GM23338 (cell line): ENCODE measurements at regions not wholly inside any gene's neighbourhood (a gene's known extent, or its start where the extent isn't known, plus 50 kb on each side); places are given as distances from the start of the nearest gene placed in this dataset.

Source experiments
- ATAC-seq: fragments of 200-7000 bp; cut with Tn5 transposase; 3 replicates; pipeline ENCODE4 v1.9.1; 2020
- DNase-seq: peaks from one replicate; pipeline ENCODE4 v3.0.0-alpha.2; 2015; ENCODE audit warnings: low spot score
- H2AFZ ChIP-seq: fragments of 200-600 bp; sonication (generic); 2 replicates; pipeline ENCODE4 v1.8.0; 2016; ENCODE audit warnings: antibody characterized with exemption, mild to moderate bottlenecking, moderate library complexity
- H3F3A ChIP-seq: fragments of 200-600 bp; sonication (generic); replicated peaks from 2 replicates; pipeline ENCODE4 v1.8.0; 2017; ENCODE audit warnings: antibody characterized with exemption, mixed run types, low read depth
- H3K27ac ChIP-seq: fragments of 200-600 bp; sonication (generic); 2 replicates; pipeline ENCODE4 v1.6.1; 2016; ENCODE audit warnings: low read depth
- H3K27me3 ChIP-seq: fragments of 200-600 bp; sonication (generic); 2 replicates; pipeline ENCODE4 v1.8.0; 2016; ENCODE audit warnings: mild to moderate bottlenecking, mixed run types, moderate library complexity; ENCODE audit not compliant: insufficient read depth
- H3K36me3 ChIP-seq: fragments of 200-600 bp; sonication (generic); 2 replicates; pipeline ENCODE4 v1.8.0; 2016; ENCODE audit warnings: mild to moderate bottlenecking; ENCODE audit not compliant: insufficient read depth
- H3K4me1 ChIP-seq: fragments of 200-600 bp; sonication (generic); 2 replicates; pipeline ENCODE4 v1.8.0; 2016; ENCODE audit warnings: mild to moderate bottlenecking, moderate library complexity; ENCODE audit not compliant: insufficient read depth
- H3K4me2 ChIP-seq: fragments of 200-600 bp; sonication (generic); 2 replicates; pipeline ENCODE4 v1.7.1; 2017; ENCODE audit warnings: mixed run types
- H3K4me3 ChIP-seq: fragments of 200-600 bp; sonication (generic); 2 replicates; pipeline ENCODE4 v1.6.1; 2016; ENCODE audit warnings: mixed run types
- H3K79me2 ChIP-seq: fragments of 200-600 bp; sonication (generic); replicated peaks from 2 replicates; pipeline ENCODE4 v1.8.0; 2017; ENCODE audit warnings: mild to moderate bottlenecking; ENCODE audit not compliant: insufficient read depth
- H3K9me2 ChIP-seq: fragments of 200-600 bp; sonication (generic); 2 replicates; pipeline ENCODE4 v1.8.0; 2017; ENCODE audit not compliant: insufficient read depth
- H4K20me1 ChIP-seq: fragments of 200-600 bp; sonication (generic); replicated peaks from 2 replicates; pipeline ENCODE4 v1.8.0; 2017; ENCODE audit warnings: mild to moderate bottlenecking; ENCODE audit not compliant: insufficient read depth
- H3K27ac Mint-ChIP-seq: 2 replicates; pipeline ENCODE4 v1.8.0; 2020; ENCODE audit warnings: inconsistent platforms, mild to moderate bottlenecking, moderate library complexity, mixed read lengths
- H3K27me3 Mint-ChIP-seq: 3 replicates; pipeline ENCODE4 v1.8.0; 2022; ENCODE audit warnings: low read depth, mild to moderate bottlenecking, moderate library complexity, mixed read lengths, inconsistent platforms; ENCODE audit not compliant: insufficient read depth, poor library complexity
- H3K36me3 Mint-ChIP-seq: 3 replicates; pipeline ENCODE4 v1.8.0; 2021; ENCODE audit warnings: low read depth, mild to moderate bottlenecking, inconsistent platforms, moderate library complexity, mixed read lengths
- H3K4me1 Mint-ChIP-seq: 3 replicates; pipeline ENCODE4 v1.8.0; 2020; ENCODE audit warnings: mild to moderate bottlenecking, inconsistent platforms, mixed read lengths
- H3K4me3 Mint-ChIP-seq: 3 replicates; pipeline ENCODE4 v1.8.0; 2021; ENCODE audit warnings: moderate library complexity, mild to moderate bottlenecking, inconsistent platforms, mixed read lengths
- H3K9me3 Mint-ChIP-seq: 3 replicates; pipeline ENCODE4 v1.8.0; 2020; ENCODE audit warnings: moderate library complexity, mild to moderate bottlenecking, inconsistent platforms, mixed read lengths
- CREB1 ChIP-seq: fragments of 250-450 bp; sonication (Bioruptor Pico); IDR thresholded peaks from 2 replicates; pipeline ENCODE4 v1.5.0; 2020; ENCODE audit warnings: low read depth, mild to moderate bottlenecking, moderate library complexity
- EZH2 ChIP-seq: fragments of 200-600 bp; sonication (generic); IDR thresholded peaks from one replicate; pipeline ENCODE4 v1.8.0; 2017; ENCODE audit warnings: antibody characterized with exemption, mild to moderate bottlenecking, low read depth; ENCODE audit not compliant: unreplicated experiment
- JUNB ChIP-seq: IDR thresholded peaks from one replicate; pipeline ENCODE4 v1.6.1; 2016; ENCODE audit warnings: antibody characterized with exemption; ENCODE audit not compliant: unreplicated experiment
- POLR2AphosphoS5 ChIP-seq: IDR thresholded peaks from 2 replicates; pipeline ENCODE4 v1.6.1; 2016; ENCODE audit warnings: antibody characterized with exemption, low read depth
- ZNF114 ChIP-seq: fragments of 250-450 bp; sonication (Bioruptor Pico); IDR thresholded peaks from 2 replicates; pipeline ENCODE4 v1.5.0; 2020; ENCODE audit warnings: mild to moderate bottlenecking, moderate library complexity
- TF ChIP-seq, protein P1 (sequence below): fragments of 250-450 bp; sonication (Bioruptor Pico); IDR thresholded peaks from 2 replicates; pipeline ENCODE4 v1.5.0; 2020; ENCODE audit warnings: mild to moderate bottlenecking, moderate library complexity
- TF ChIP-seq, protein P2 (sequence below): IDR thresholded peaks from one replicate; pipeline ENCODE4 v1.6.1; 2018; ENCODE audit warnings: antibody characterized with exemption; ENCODE audit not compliant: unreplicated experiment
- TF ChIP-seq, protein P3 (sequence below), 2 experiments: fragments of 200-600 bp in 1 of 2; sonication (generic) in 1 of 2; conservative IDR thresholded peaks; 2 replicates each; pipeline versions ENCODE4 v1.5.1 to v1.6.1; 2016 to 2017; ENCODE audit warnings: antibody characterized with exemption in 2 of 2, low read depth in 2 of 2, mild to moderate bottlenecking in 2 of 2, moderate library complexity in 1 of 2
- TF ChIP-seq, protein P4 (sequence below): IDR thresholded peaks from 2 replicates; pipeline ENCODE4 v1.6.1; 2016; ENCODE audit warnings: antibody characterized with exemption

DNA sequence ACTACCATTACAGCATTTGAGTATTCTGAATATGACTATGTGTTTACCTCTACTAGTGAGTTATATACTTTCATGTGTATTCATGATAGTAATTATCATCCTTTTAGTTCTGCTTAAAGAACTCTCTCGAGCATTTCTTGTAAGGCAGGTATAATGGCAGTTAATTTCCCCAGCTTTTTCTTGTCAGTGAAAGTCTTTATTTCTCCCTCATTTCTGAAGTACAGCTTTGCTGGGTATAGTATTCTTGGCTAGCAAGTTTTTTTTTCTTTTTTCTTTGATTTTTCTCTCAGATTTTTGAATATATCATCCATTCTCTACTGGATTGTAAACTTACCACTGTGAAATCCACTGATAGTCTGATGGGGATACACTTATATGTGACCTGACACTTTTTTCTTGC lies 165.9 kb upstream of the ARHGAP5 start:
- no peak for TF ChIP-seq ZNF114 (CRISPR knock-in tag)
- TF ChIP-seq, protein P1, sequence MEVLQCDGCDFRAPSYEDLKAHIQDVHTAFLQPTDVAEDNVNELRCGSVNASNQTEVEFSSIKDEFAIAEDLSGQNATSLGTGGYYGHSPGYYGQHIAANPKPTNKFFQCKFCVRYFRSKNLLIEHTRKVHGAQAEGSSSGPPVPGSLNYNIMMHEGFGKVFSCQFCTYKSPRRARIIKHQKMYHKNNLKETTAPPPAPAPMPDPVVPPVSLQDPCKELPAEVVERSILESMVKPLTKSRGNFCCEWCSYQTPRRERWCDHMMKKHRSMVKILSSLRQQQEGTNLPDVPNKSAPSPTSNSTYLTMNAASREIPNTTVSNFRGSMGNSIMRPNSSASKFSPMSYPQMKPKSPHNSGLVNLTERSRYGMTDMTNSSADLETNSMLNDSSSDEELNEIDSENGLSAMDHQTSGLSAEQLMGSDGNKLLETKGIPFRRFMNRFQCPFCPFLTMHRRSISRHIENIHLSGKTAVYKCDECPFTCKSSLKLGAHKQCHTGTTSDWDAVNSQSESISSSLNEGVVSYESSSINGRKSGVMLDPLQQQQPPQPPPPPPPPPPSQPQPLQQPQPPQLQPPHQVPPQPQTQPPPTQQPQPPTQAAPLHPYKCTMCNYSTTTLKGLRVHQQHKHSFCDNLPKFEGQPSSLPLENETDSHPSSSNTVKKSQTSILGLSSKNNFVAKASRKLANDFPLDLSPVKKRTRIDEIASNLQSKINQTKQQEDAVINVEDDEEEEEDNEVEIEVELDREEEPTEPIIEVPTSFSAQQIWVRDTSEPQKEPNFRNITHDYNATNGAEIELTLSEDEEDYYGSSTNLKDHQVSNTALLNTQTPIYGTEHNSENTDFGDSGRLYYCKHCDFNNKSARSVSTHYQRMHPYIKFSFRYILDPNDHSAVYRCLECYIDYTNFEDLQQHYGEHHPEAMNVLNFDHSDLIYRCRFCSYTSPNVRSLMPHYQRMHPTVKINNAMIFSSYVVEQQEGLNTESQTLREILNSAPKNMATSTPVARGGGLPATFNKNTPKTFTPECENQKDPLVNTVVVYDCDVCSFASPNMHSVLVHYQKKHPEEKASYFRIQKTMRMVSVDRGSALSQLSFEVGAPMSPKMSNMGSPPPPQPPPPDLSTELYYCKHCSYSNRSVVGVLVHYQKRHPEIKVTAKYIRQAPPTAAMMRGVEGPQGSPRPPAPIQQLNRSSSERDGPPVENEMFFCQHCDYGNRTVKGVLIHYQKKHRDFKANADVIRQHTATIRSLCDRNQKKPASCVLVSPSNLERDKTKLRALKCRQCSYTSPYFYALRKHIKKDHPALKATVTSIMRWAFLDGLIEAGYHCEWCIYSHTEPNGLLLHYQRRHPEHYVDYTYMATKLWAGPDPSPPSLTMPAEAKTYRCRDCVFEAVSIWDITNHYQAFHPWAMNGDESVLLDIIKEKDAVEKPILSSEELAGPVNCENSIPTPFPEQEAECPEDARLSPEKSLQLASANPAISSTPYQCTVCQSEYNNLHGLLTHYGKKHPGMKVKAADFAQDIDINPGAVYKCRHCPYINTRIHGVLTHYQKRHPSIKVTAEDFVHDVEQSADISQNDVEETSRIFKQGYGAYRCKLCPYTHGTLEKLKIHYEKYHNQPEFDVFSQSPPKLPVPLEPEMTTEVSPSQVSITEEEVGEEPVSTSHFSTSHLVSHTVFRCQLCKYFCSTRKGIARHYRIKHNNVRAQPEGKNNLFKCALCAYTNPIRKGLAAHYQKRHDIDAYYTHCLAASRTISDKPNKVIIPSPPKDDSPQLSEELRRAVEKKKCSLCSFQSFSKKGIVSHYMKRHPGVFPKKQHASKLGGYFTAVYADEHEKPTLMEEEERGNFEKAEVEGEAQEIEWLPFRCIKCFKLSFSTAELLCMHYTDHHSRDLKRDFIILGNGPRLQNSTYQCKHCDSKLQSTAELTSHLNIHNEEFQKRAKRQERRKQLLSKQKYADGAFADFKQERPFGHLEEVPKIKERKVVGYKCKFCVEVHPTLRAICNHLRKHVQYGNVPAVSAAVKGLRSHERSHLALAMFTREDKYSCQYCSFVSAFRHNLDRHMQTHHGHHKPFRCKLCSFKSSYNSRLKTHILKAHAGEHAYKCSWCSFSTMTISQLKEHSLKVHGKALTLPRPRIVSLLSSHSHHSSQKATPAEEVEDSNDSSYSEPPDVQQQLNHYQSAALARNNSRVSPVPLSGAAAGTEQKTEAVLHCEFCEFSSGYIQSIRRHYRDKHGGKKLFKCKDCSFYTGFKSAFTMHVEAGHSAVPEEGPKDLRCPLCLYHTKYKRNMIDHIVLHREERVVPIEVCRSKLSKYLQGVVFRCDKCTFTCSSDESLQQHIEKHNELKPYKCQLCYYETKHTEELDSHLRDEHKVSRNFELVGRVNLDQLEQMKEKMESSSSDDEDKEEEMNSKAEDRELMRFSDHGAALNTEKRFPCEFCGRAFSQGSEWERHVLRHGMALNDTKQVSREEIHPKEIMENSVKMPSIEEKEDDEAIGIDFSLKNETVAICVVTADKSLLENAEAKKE (CRISPR knock-in tag): no peak
- H3K9me3 Mint-ChIP-seq: peaks cover 21% of the 10 kb centered on the region
- Histone ChIP-seq H3K9me2 (no peaks in the 10 kb centered on the region), H3K27ac (no peak overlapping the region), H3K79me2 (no peaks in the 10 kb centered on the region), H2AFZ (no peak overlapping the region), H3F3A (no peaks in the 10 kb centered on the region), H3K27me3 (no peaks in the 10 kb centered on the region), H3K36me3 (no peaks in the 10 kb centered on the region), H3K4me3 (no peak overlapping the region), H3K4me1 (no peaks in the 10 kb centered on the region), H3K4me2 (no peak overlapping the region), H4K20me1 (no peaks in the 10 kb centered on the region)
- DNase-seq (no peak), ATAC-seq (no peak)
- H3K36me3 Mint-ChIP-seq: peaks cover 16% of the 10 kb centered on the region; the same call in 2 of the 3 replicates
- H3K27me3 Mint-ChIP-seq: no peaks in the 10 kb centered on the region
- no peak overlapping the region for H3K27ac Mint-ChIP-seq
- no peaks in the 10 kb centered on the region for H3K4me1 Mint-ChIP-seq
- H3K4me3 Mint-ChIP-seq: no peak overlapping the region

DNA sequence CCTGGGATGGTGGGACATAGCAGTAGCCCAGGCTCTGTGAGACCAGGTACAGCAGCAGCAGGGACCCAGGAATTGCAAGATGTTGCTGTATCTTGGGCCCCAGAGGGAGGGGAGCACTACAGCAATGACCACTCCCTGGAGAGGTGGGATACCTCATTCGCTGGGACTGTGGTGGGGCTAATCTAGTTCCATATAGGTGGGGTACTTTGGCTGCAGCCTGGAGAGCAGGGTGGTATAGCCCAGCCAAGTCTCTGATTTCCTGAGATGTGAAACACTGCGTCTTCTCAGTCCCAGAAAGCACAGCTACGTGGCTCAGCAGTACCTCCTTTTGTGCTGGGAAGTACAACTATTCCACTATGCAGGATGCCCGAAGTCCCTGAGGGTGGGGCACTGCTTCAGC lies 163.7 kb upstream of the ARHGAP5 start:
- H2AFZ ChIP-seq: no peak overlapping the region
- no peak for ATAC-seq
- H3K27ac Mint-ChIP-seq: no peak overlapping the region
- no peaks in the 10 kb centered on the region for H3K27me3 ChIP-seq
- H3F3A ChIP-seq: no peaks in the 10 kb centered on the region
- H4K20me1 ChIP-seq: no peaks in the 10 kb centered on the region
- peaks cover 16% of the 10 kb centered on the region; the same call in 2 of the 3 replicates for H3K36me3 Mint-ChIP-seq
- H3K9me2 ChIP-seq: no peaks in the 10 kb centered on the region; the same call in 1 of the 2 replicates
- H3K27ac ChIP-seq: no peak overlapping the region
- no peak for DNase-seq
- H3K4me2 ChIP-seq: no peak overlapping the region
- H3K4me1 Mint-ChIP-seq: no peaks in the 10 kb centered on the region
- H3K9me3 Mint-ChIP-seq: peaks cover 21% of the 10 kb centered on the region
- no peaks in the 10 kb centered on the region for H3K36me3 ChIP-seq
- no peaks in the 10 kb centered on the region for H3K79me2 ChIP-seq
- no peaks in the 10 kb centered on the region for H3K4me1 ChIP-seq
- H3K4me3 ChIP-seq: no peak overlapping the region
- no peak overlapping the region for H3K4me3 Mint-ChIP-seq
- no peaks in the 10 kb centered on the region for H3K27me3 Mint-ChIP-seq
- TF ChIP-seq JUNB (no peak), POLR2AphosphoS5 (no peak), EZH2 (no peak), ZNF114 (CRISPR knock-in tag) (no peak), CREB1 (CRISPR knock-in tag) (no peak)
- TF ChIP-seq, protein P2, sequence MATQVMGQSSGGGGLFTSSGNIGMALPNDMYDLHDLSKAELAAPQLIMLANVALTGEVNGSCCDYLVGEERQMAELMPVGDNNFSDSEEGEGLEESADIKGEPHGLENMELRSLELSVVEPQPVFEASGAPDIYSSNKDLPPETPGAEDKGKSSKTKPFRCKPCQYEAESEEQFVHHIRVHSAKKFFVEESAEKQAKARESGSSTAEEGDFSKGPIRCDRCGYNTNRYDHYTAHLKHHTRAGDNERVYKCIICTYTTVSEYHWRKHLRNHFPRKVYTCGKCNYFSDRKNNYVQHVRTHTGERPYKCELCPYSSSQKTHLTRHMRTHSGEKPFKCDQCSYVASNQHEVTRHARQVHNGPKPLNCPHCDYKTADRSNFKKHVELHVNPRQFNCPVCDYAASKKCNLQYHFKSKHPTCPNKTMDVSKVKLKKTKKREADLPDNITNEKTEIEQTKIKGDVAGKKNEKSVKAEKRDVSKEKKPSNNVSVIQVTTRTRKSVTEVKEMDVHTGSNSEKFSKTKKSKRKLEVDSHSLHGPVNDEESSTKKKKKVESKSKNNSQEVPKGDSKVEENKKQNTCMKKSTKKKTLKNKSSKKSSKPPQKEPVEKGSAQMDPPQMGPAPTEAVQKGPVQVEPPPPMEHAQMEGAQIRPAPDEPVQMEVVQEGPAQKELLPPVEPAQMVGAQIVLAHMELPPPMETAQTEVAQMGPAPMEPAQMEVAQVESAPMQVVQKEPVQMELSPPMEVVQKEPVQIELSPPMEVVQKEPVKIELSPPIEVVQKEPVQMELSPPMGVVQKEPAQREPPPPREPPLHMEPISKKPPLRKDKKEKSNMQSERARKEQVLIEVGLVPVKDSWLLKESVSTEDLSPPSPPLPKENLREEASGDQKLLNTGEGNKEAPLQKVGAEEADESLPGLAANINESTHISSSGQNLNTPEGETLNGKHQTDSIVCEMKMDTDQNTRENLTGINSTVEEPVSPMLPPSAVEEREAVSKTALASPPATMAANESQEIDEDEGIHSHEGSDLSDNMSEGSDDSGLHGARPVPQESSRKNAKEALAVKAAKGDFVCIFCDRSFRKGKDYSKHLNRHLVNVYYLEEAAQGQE: no peak
- TF ChIP-seq, protein P3, sequence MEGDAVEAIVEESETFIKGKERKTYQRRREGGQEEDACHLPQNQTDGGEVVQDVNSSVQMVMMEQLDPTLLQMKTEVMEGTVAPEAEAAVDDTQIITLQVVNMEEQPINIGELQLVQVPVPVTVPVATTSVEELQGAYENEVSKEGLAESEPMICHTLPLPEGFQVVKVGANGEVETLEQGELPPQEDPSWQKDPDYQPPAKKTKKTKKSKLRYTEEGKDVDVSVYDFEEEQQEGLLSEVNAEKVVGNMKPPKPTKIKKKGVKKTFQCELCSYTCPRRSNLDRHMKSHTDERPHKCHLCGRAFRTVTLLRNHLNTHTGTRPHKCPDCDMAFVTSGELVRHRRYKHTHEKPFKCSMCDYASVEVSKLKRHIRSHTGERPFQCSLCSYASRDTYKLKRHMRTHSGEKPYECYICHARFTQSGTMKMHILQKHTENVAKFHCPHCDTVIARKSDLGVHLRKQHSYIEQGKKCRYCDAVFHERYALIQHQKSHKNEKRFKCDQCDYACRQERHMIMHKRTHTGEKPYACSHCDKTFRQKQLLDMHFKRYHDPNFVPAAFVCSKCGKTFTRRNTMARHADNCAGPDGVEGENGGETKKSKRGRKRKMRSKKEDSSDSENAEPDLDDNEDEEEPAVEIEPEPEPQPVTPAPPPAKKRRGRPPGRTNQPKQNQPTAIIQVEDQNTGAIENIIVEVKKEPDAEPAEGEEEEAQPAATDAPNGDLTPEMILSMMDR (conservative IDR thresholded peaks at IDR 0.05; ENCODE audit: low read depth in 2 of 2): no peak
- TF ChIP-seq, protein P4, sequence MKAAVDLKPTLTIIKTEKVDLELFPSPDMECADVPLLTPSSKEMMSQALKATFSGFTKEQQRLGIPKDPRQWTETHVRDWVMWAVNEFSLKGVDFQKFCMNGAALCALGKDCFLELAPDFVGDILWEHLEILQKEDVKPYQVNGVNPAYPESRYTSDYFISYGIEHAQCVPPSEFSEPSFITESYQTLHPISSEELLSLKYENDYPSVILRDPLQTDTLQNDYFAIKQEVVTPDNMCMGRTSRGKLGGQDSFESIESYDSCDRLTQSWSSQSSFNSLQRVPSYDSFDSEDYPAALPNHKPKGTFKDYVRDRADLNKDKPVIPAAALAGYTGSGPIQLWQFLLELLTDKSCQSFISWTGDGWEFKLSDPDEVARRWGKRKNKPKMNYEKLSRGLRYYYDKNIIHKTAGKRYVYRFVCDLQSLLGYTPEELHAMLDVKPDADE: no peak
